ENCODE measurements at regions not wholly inside any gene's neighbourhood (a gene's known extent, or its start where the extent isn't known, plus 50 kb on each side); places are given as distances from the start of the nearest gene placed in this dataset.

DNA sequence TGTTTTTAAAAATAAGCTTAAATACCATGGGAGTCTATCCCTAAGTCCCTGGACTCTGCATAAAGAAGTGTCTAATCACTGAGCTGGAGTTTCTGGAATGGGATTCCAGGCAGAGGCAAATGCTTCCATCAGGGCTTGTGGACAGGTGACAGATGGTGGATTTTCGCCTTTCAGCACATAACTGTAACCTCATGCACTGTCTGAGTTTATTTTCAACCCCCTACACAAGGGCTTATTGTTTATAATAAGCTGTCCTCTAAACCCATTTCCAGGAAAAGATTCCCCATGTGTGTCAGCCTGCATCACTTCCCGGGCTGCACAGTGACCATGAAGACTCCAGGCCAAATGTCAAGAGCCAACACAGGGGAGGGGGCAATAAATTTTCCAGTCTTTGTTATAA is 264.0 kb downstream of the PIK3R1 start:
- TF ChIP-seq, protein P1, sequence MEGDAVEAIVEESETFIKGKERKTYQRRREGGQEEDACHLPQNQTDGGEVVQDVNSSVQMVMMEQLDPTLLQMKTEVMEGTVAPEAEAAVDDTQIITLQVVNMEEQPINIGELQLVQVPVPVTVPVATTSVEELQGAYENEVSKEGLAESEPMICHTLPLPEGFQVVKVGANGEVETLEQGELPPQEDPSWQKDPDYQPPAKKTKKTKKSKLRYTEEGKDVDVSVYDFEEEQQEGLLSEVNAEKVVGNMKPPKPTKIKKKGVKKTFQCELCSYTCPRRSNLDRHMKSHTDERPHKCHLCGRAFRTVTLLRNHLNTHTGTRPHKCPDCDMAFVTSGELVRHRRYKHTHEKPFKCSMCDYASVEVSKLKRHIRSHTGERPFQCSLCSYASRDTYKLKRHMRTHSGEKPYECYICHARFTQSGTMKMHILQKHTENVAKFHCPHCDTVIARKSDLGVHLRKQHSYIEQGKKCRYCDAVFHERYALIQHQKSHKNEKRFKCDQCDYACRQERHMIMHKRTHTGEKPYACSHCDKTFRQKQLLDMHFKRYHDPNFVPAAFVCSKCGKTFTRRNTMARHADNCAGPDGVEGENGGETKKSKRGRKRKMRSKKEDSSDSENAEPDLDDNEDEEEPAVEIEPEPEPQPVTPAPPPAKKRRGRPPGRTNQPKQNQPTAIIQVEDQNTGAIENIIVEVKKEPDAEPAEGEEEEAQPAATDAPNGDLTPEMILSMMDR (IDR thresholded peaks at IDR 0.05) = no peak
- TF ChIP-seq EZH2 (IDR thresholded peaks at IDR 0.05) (no peak), EZH2phosphoT487 (IDR thresholded peaks at IDR 0.05) (no peak)

Measured in neural progenitor cell (in vitro differentiated cells).